ENCODE measurements at regions not wholly inside any gene's neighbourhood (a gene's known extent, or its start where the extent isn't known, plus 50 kb on each side); places are given as distances from the start of the nearest gene placed in this dataset.

- no peak overlapping the region for H2AFZ ChIP-seq
- H3K79me2 ChIP-seq (replicated peaks; ENCODE audit: insufficient read depth), result no peaks in the 10 kb centered on the region
- H3K4me1 Mint-ChIP-seq, result no peaks in the 10 kb centered on the region
- H3K27me3 Mint-ChIP-seq (ENCODE audit: insufficient read depth, low read depth, poor library complexity), result peaks cover 5% of the 10 kb centered on the region
- H3K4me2 ChIP-seq, result no peak overlapping the region
- no peaks in the 10 kb centered on the region for H3K36me3 Mint-ChIP-seq (ENCODE audit: low read depth)
- H3K9me2 ChIP-seq (ENCODE audit: insufficient read depth), result peaks cover 5% of the 10 kb centered on the region; the same call in 1 of the 2 replicates
- no peak overlapping the region for H3K4me3 Mint-ChIP-seq
- no peak for DNase-seq (ENCODE audit: low spot score)
- H3K36me3 ChIP-seq (ENCODE audit: insufficient read depth), result no peaks in the 10 kb centered on the region
- H3K27ac Mint-ChIP-seq, result no peak overlapping the region
- no peaks in the 10 kb centered on the region for H3K4me1 ChIP-seq (ENCODE audit: insufficient read depth)
- no peak overlapping the region for H3K4me3 ChIP-seq
- no peak overlapping the region for H3K27ac ChIP-seq (ENCODE audit: low read depth)
- no peak for ATAC-seq
- no peaks in the 10 kb centered on the region for H4K20me1 ChIP-seq (replicated peaks; ENCODE audit: insufficient read depth)
- H3K9me3 Mint-ChIP-seq, result no peaks in the 10 kb centered on the region
- H3F3A ChIP-seq (replicated peaks; ENCODE audit: low read depth), result no peaks in the 10 kb centered on the region
- TF ChIP-seq JUNB (IDR thresholded peaks at IDR 0.05; ENCODE audit: unreplicated experiment) (no peak), ETS1 (IDR thresholded peaks at IDR 0.05) (no peak), EZH2phosphoT487 (IDR thresholded peaks at IDR 0.05; ENCODE audit: unreplicated experiment) (no peak), POLR2AphosphoS5 (IDR thresholded peaks at IDR 0.05; ENCODE audit: low read depth) (no peak), CTCF (conservative IDR thresholded peaks at IDR 0.05; ENCODE audit: low read depth in 2 of 2) (no peak), ZNF331 (CRISPR knock-in tag; IDR thresholded peaks at IDR 0.05; ENCODE audit: low read depth) (no peak), ZNF114 (CRISPR knock-in tag; IDR thresholded peaks at IDR 0.05) (no peak), ZNF462 (CRISPR knock-in tag; IDR thresholded peaks at IDR 0.05) (no peak), REST (IDR thresholded peaks at IDR 0.05; ENCODE audit: unreplicated experiment) (no peak)
- no peaks in the 10 kb centered on the region for H3K27me3 ChIP-seq (ENCODE audit: insufficient read depth)
These were observed 210.6 kb downstream of the CCNG2 start for GRCh38 chr4:77367638-77368037.
